ENCODE measurements at regions not wholly inside any gene's neighbourhood (a gene's known extent, or its start where the extent isn't known, plus 50 kb on each side); places are given as distances from the start of the nearest gene placed in this dataset.
A peak's percentile ranks its signal among the peaks of the same experiment; 100 is the strongest.
"Not testable (repeated sequence)": the region's sequence is repeated elsewhere in the genome, so short reads cannot be mapped to it uniquely, and the experiment has no call there.

DNA sequence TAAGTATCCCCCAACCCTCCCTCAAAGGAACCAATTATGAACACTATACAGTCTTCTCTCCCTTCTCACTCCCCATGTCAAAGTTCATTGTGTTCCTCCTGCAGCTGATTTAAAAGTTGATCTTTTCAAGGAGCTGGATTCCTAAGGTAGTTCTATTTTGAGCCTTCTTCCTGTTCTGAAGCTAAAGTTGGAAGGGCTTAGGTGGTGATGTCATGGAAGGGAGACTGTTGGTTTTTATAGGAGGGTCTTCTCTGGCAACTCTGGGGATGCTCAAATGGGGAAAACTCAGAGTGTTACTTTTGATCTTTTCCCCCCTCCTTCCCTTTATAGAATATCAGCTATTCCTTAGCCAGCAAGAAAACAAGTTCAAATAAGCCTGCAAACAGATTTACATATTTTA lies 83.0 kb upstream of the AK4 start:
- no peak for DNase-seq

DNA sequence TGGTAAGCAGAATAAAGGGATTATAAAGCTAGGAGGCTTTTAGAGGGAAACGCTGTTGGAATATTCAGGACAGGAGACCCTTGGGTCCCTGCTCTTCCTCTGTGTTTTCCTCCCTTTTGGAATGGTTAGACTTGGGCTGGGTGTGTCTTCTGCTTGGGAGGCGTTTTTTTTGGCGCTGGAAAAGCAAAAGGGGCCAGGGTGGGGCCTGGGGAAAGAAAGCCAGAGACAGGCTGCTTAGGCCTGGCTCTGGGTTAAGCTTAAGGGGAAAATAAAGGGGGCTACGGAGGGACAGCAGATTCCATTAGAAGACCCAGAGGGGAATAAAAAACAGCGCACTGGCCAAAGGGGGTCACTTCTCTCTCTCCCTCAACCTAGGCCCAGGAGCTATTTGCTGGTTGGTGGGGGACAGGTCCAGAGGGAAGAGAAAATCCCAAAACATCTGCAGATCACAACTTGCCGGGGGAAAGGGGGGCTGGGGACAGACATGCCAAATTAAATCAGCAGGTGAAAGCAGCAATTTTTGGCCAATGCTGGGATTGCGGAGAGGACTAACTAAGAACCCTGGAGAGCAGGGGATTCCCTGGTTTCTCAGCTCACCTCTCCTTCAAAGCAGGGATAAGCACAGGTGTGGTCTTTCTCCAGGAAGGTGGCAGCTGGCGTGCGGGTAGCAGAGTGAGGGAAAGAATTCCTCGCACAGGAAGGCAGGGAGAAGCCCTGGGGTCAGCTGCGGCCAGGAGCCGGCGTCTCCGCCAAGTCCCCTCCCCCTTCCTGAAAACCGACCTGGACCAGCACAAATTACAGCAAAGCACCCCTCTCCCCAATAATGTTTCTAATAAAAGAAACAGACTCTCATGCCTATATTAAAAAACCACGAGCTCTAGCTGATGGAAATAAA lies 82.2 kb upstream of the AK4 start:
- no peak for DNase-seq

DNA sequence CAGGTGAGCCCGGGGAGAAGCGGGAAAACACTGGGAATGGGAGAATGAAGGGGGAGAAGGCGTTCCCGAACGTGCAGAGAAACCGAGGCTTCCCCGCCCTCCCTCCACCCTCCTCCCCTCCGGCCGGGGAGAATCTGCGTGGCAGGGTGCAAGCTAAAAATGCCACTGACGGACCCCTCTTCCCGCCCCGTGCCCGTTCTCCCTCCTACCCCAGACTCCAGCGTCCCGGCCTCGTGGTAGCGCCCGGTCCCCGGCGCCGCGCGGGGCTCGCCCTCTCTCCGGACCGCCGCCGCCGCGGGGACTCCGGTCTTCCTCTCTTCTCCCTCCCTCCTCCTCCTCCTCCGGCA lies 81.6 kb upstream of the AK4 start:
- no peak for DNase-seq

DNA sequence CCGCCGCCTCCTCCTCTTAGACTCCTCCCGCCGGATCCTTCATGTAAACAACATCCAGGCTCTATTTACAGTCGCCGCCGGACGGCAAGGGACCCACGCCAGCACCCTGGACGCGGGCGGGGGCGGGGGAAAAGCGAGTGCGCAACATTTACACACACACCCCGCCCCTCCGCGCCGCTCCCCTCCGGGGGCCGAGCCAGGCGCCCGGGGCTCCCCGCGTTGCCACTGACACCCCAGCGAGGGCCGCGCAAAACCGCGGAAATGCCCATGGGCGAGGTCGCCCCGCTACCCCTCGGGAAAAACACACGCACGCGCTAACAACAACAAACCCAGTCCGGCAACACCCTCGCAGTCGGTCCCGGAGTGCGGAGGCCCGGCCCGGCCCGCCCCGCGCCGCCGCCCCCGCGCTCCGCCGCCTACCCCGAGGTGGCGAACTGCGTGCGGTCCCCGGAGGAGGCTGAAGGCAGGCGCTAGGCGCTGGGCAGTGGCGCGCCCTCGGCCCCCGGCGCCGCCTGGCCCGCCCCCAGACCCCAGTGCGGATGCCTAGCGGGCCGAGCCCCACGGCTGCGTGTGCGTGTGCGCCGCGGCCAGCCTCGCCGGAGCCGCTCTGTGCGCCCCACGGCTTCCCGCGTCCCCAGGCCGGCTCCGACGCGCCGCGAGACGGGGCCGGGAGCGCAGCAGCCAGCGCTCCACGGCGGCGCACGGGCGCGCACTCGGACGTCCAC lies 81.1 kb upstream of the AK4 start:
- no peak for DNase-seq

DNA sequence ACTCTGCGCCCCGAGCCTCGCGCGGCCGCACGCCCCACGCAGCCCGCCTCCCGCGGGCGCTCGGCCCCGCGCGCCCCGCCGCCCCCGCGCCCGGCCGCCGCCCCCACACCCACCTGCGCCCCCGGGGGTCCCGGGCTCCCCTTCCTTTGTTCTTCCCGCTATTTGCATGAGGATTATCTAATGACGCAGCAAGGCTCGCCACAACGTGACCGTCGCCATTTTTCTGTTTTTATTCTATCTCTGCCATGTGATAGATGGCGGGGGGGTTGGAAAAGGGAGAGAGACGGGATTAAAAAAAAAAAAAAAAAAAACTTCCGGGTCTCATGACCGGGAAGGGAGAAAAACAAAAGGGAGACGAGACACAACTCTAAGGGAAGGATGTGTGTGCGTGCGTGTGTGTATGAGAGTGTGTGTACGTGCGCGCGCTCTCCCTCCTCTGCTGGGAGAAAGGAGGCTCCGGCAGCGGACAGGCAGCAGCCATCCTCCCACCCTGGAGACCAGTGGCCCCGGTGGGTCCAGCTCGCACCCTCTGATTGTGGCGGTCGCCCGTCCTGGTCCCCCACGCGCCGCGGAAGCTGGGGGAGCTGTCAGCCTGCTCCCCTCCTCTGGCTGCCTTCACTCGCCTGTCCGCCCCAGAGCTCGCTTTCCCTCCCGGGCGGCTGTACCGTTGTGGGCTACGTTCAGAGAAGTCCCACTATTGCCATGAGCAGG lies 80.4 kb upstream of the AK4 start:
- no peak for DNase-seq

DNA sequence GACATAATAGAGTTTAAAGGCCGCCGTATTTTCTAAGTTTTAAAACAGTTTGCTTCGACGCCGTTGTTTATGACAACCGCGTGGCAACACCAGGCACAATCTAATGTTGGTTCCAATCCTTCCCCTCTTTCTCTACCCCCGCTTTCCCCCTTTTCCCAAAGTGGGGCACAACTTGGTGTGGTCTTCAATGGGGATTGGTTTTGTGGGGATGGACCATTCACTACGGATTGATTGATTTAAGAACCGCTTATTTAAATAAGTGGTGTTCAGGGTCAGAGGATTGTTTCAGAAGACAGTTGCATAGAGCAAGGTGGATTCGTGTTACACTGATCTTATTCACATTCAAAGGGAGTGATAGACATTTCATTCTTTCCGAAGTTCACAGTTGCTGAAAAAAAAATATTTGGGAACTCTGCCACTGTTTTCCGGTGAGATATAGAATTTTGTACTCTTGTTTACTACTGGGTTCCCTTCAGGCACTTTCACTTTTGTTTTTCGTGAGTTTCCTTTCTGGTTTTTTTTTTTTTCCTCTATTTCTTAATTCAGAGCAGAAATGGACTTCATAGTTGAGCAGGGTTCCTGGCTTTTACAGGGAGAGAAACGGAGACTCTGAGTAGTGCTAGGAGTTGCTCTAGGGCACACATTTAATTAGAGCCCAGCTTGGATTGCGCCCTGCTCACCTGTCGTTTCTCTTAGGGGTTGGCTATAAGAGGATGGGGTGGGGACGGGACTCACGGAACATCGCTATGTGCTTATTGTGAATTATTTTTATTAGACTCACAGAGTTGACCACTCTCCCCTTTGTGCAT lies 79.6 kb upstream of the AK4 start:
- no peak for DNase-seq

DNA sequence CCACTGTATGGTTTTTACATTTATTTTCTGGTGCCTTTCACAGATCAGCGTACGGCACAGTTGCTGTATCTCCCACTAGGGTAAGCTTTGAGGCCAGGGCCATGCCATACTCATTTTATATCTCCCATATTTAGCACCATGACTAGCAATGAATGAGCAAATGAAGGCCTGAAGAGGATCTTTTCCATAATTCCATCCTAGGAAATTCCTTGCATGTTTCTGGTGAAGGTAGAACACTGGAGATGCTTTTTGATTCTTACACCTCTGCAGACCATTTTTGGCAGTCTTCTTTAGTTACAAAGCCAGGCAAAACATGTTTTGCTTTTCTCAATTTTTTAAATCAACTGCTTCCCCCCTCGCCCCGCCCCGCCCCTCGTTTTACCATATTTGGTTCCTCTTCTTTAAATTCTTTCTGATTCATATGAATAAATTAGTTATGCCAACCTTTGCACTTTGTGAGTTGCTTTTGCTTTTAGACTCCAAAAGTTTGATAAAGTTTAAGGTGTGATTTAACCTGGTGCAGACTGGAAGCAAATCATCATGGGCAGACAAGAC lies 78.9 kb upstream of the AK4 start:
- DNase-seq: no peak

DNA sequence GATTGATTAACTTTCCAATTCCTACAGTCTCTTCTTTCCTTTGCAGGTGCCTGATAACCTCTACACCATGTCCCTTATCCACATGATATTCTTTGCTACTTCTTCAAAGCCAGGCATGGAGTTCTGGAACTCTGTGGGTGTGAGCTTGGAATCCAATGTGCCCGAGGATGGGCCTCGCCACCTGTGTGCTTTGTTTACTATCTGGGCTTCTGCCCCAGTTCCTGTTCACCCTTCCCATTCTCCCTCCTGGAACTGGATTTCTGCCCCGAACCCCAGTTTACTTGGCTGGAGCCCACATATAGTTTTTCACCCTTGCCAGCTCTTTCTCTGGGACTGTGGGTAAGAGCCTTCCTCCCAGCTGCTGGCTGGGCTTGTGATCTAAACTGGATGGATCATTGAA lies 75.2 kb upstream of the AK4 start:
- DNase-seq: no peak

DNA sequence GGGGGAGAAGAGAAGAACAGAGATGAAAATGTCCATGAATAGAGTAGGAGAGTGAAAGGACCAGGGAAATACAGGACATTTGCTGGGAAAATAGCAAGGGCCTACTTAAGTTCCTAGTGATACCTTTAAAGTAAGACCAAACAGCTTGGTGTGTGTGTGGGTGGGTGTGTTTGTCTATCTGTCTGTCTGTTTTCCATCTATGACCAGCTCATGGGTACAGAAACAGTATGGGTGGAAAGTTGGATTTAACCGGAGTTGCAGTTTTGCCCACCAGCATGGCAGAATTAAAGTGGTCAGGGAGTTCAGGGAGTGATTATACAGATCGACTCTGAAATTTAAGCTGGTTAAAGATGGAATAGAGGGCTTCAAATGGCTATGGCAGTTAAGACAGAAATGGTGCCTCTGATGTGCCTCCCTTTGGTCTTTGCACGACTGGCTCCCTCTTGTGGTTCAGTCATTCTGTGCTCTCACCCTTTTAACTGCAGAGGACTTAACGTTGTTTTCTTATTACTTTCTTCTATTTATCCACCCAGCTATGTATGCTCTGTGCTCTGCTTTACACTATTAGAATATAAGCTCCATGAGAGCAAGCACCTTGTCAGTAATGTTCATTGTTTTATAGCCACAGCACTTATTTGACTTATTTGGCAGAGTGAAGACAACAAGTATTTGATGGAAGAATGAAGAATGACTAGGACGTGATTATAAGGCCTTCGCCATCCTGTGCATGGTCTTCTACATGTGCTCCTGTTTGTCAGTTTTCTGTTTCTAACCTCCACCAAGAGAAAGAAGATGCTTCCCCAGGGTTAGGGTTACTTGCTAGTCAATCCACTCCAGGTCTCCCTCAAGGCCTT lies 72.7 kb upstream of the AK4 start:
- DNase-seq: peak; percentile 31

DNA sequence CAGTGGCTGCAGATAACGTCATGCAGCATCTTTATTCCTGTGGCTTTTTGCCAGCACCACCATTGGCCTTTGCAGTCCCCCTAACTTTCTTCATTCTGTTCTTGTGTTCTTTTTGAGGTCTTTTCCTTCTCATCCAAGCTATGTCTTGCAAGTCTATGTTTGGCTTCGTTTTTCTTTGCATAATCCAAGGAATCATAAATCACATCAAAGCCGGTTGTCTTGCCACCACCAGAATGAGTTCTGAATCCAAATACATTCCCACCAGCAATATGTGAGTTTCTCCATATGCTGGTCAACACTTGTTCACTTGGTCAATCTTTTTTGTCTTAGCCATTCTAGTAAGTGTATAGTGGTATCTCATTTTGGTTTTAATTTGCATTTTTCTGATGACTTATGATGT lies 70.6 kb upstream of the AK4 start:
- DNase-seq: no peak

DNA sequence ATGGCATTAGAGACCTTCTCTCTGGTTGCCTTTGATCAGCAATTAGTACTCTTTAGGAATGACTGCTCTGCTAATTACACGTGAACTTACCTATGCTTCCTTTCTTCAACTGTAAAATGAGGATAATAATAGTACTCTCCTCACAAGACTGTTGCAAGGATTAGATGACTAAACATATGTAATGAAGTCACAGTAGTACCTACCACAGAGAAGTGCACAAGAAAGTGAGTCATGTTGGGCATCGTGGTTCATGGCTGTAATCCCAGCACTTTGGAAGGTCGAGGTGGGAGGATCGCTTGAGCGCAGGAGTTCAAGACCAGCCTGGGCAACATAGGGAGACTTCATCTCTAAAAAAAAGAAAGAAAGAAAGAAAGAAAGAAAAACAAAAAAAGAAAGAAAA lies 68.1 kb upstream of the AK4 start:
- no peak for DNase-seq

DNA sequence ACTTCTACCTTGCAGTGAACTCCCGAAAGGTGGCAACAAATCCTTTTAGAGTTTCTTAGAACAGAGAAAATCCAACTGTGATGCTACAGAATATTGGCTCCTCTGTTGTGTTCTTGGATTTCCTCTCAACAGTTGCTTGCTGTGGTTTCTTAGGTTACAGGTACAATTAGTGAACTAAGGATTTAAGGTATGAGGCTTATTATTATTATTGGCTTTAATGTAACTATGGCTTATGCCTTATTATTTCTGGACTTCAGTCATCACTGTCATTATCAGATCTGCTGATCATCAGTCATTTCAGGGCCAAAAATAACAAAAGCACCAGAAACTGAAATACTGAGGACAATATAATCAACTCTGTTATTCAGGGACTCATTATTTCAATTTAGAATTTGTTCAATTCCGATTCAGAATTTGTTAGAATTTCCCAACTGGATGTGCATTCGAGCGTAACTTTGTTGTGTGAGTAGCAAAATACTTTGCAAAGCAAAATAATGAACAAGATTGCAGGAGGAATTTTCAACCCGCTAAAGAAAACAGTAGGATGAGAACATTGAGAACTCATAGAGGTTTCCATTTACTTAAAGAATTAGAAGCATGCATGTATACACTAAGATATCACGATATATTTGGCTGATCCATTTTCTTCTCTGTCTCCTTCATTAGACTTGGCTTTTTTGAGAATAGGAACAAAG lies 65.5 kb upstream of the AK4 start:
- DNase-seq: no peak

DNA sequence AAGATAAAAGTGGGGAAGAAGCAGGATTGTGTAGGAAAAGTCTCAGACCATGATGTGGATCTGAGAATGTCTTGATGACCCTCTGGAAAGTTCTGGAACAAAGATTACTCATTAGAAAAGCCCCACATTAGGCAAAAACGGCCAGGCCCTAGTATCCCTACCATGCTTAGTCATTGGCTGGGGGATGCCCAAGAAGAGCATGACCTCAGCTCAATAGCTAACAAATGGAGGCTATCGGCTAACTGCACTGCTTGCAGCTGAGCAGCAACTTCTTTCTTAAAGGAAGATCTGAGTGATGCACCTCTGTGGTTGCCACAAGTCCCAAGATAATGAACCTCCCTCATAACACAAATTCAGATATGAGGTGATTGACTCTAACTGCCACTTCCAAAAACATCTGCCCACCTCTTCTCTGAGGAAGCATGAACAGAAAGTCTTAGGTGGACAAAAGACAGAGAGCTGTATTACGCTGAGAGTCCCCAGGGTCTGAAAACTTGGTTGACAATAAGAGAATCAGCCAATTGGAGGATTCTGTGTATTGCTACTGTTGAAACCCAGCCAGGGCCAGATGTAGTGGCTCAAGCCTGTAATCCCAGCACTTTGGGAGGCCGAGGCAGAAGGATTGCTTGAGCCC lies 64.6 kb upstream of the AK4 start:
- no peak for DNase-seq

DNA sequence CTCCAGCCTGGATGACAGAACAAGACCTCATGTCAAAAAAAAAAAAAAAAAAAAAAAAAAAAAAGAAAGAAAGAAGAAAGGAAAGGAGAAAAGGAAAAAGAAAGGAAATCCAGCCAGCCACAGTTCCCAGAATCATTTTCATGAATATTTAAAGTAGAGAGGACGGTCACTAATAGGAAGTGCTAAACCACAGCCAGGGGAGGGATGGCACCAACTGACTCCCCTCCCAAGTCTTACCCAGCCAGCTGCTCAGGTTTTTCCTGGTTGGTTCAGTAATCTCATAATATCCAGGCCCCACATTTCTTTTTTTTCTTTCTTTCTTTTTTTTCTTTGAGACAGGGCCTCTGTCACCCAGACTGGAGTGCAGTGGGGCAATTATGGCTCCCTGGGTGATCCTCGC lies 63.9 kb upstream of the AK4 start:
- no peak for DNase-seq

DNA sequence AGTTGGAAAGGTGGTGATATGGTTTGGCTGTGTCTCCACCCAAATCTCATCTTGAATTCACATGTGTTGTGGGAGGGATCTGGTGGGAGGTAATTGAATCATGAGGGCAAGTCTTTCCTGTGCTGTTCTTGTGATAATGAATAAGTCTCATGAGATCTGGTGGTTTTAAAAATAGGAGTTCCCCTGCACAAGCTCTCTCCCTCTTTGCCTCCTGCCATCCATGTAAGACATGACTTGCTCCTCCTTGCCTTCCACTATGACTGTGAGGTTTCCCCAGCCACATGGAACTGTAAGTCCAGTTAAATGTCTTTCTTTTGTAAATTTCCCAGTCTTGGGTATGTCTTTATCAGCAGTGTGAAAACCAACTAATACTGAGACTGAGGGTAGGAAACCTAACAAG lies 60.5 kb upstream of the AK4 start:
- DNase-seq: not testable (repeated sequence)

DNA sequence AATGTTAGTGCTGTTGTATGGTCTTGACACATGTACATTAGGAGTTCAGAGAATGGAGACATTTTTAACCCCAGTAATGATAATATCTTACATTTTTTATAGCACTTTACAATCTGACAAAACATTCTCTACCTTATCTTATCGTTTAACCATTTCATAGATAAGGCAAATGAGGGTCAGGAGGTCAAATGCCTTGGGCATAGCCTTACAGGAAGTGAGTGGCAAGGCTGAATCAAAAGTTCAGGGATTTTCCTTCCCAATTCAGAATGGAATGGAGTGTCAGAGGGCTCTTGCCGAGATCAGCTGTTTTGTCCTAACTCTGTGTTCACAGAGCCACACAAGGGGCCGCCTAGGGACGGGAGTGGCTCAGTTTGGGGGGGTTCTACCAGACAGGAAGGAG lies 57.6 kb upstream of the AK4 start:
- no peak for DNase-seq

DNA sequence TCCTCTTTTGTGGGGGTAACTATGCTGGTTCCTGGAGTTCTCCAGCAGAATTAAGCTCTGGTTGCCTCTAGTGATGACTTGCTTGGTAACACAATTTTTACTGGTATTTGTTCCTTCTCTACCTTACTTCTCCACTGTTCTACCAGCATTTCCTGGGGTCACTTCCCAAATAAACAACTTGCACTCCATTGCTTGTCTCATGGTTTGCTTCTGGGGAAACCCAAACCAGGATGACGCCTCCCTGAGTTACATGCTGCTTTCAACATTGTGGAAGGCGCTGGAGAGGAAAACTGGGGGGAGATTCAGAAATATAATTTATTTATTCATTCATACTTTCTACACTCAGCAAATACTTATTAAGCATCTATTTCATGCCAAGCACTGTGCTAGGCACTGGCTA lies 55.3 kb upstream of the AK4 start:
- DNase-seq: no peak

DNA sequence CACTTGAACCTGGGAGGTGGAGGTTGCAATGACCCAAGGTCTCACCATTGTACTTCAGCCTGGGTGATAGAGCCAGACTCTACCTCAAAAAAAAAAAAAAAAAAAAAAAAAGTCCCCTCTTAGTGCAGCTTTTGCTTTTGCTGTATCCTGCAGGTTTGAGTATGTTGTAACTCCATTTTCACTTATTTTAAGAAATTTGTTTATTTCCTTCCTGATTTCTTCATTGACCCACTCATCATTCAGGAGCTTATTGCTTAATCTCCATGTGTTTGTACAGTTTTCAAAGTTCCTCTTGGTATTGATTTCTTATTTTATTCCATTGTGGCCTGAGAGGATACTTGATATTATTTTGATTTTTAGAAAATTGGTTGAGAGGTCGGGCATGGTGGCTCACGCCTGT lies 50.9 kb upstream of the AK4 start:
- DNase-seq: no peak

Measured in NCI-H1436 (cell line).